Natural killer cell (primary cell): ENCODE measurements at regions not wholly inside any gene's neighbourhood (a gene's known extent, or its start where the extent isn't known, plus 50 kb on each side); places are given as distances from the start of the nearest gene placed in this dataset.

Source experiments
- ATAC-seq, 3 donors: fragments of 150-1000 bp in 2 of 3; fragments of 200-7000 bp in 1 of 3; cut with Tn5 transposase; 1 replicate in 1 of 3; 2 replicates in 2 of 3; pipeline ENCODE4 v1.10.0; 2021; ENCODE audit warnings: mild to moderate bottlenecking in 2 of 3, moderate library complexity in 2 of 3
- DNase-seq, 2 donors: peaks; one replicate each; pipeline versions ENCODE4 v3.0.0 to v3.0.0-alpha.2; 2013 to 2021; ENCODE audit warnings: mixed read lengths in 1 of 2
- H3K27ac ChIP-seq: one replicate; pipeline ENCODE4 v1.5.1; 2013; ENCODE audit warnings: mild to moderate bottlenecking, low read length
- H3K27me3 ChIP-seq: one replicate; pipeline ENCODE4 v1.6.1; 2013; ENCODE audit warnings: low read length; ENCODE audit not compliant: control insufficient read depth, insufficient read depth
- H3K36me3 ChIP-seq: one replicate; pipeline ENCODE4 v1.6.1; 2013; ENCODE audit warnings: low read length; ENCODE audit not compliant: control insufficient read depth, insufficient read depth
- H3K4me1 ChIP-seq: one replicate; pipeline ENCODE4 v1.6.1; 2013; ENCODE audit warnings: low read length; ENCODE audit not compliant: control insufficient read depth, insufficient read depth
- H3K4me3 ChIP-seq: one replicate; pipeline ENCODE4 v1.5.1; 2013; ENCODE audit warnings: low read length
- H3K9me3 ChIP-seq: one replicate; pipeline ENCODE4 v1.6.1; 2013; ENCODE audit warnings: low read length; ENCODE audit not compliant: control insufficient read depth, insufficient read depth
- H3K27ac Mint-ChIP-seq, 2 donors: one replicate each; pipeline ENCODE4 v1.8.0; 2022; ENCODE audit warnings: mild to moderate bottlenecking in 2 of 2, mixed read lengths in 2 of 2, moderate library complexity in 1 of 2
- H3K27me3 Mint-ChIP-seq, 2 donors: one replicate each; pipeline ENCODE4 v1.8.0; 2022; ENCODE audit warnings: low read depth in 2 of 2, mixed read lengths in 2 of 2
- H3K36me3 Mint-ChIP-seq: one replicate; pipeline ENCODE4 v1.8.0; 2022; ENCODE audit warnings: mixed read lengths
- H3K4me1 Mint-ChIP-seq, 2 donors: one replicate each; pipeline ENCODE4 v1.8.0; 2022; ENCODE audit warnings: mixed read lengths in 2 of 2
- H3K4me3 Mint-ChIP-seq: one replicate; pipeline ENCODE4 v1.8.0; 2022; ENCODE audit warnings: mild to moderate bottlenecking, moderate library complexity, mixed read lengths
- H3K9me3 Mint-ChIP-seq, 2 donors: one replicate each; pipeline ENCODE4 v1.8.0; 2022; ENCODE audit warnings: mixed read lengths in 2 of 2
- CTCF ChIP-seq: fragments of 200-600 bp; IDR thresholded peaks from one replicate; pipeline ENCODE4 v1.8.0; 2022; ENCODE audit warnings: antibody characterized with exemption
- WGBS: methylation state at CpG from one replicate; pipeline ENCODE4 v1.1.7; 2013; ENCODE audit warnings: missing lambda C conversion rate; ENCODE audit not compliant: insufficient coverage; 5-methylcytosine and 5-hydroxymethylcytosine counted together
- intact Hi-C: fragments of 100-400 bp; cut with micrococcal nuclease; formaldehyde crosslinking; loops from one replicate; pipeline ENCODE4 v1.14.2; 2022

- no peak overlapping the region for H3K27ac ChIP-seq
- H3K4me3 ChIP-seq: no peak overlapping the region
- H3K36me3 ChIP-seq: no peaks in the 10 kb centered on the region
- 66% methylated on average over 3 of the region's 4 CpGs for WGBS
- intact Hi-C loops: no loop called here
- Mint-ChIP-seq H3K36me3 (no peaks in the 10 kb centered on the region), H3K4me1 (no peaks in the 10 kb centered on the region), H3K4me3 (no peak overlapping the region), H3K27ac (no peak overlapping the region), H3K9me3 (no peaks in the 10 kb centered on the region), H3K27me3 (peaks cover 3 to 15% of the 10 kb centered on the region in 2 donors)
- DNase-seq (no peak), ATAC-seq (no peak)
- H3K4me1 ChIP-seq: no peaks in the 10 kb centered on the region
- TF ChIP-seq CTCF: no peak
- no peaks in the 10 kb centered on the region for H3K27me3 ChIP-seq
- no peaks in the 10 kb centered on the region for H3K9me3 ChIP-seq
Measured at GRCh38 chr20:22818636-22819035, 216.5 kb upstream of the SSTR4 start.

- no peak for DNase-seq
- H3K27me3 Mint-ChIP-seq: peaks cover 3 to 13% of the 10 kb centered on the region in 2 donors
- no peak for TF ChIP-seq CTCF
- Histone ChIP-seq H3K4me3 (no peak overlapping the region), H3K9me3 (no peaks in the 10 kb centered on the region), H3K4me1 (no peaks in the 10 kb centered on the region), H3K27me3 (no peaks in the 10 kb centered on the region), H3K27ac (no peak overlapping the region), H3K36me3 (no peaks in the 10 kb centered on the region)
- H3K36me3 Mint-ChIP-seq: no peaks in the 10 kb centered on the region
- H3K27ac Mint-ChIP-seq: no peak overlapping the region
- no peak overlapping the region for H3K4me3 Mint-ChIP-seq
- no peak for ATAC-seq
- intact Hi-C loops: no loop called here
- H3K9me3 Mint-ChIP-seq: no peaks in the 10 kb centered on the region
- H3K4me1 Mint-ChIP-seq: no peaks in the 10 kb centered on the region
- 89% methylated on average over 4 of the region's 4 CpGs for WGBS
Measured at GRCh38 chr20:22819112-22819511, 216.0 kb upstream of the SSTR4 start.

- Mint-ChIP-seq H3K9me3 (no peaks in the 10 kb centered on the region), H3K4me3 (no peak overlapping the region), H3K27me3 (peaks cover 2 to 6% of the 10 kb centered on the region in 2 donors), H3K36me3 (no peaks in the 10 kb centered on the region), H3K27ac (no peak overlapping the region), H3K4me1 (no peaks in the 10 kb centered on the region)
- Histone ChIP-seq H3K4me3 (no peak overlapping the region), H3K4me1 (no peaks in the 10 kb centered on the region), H3K36me3 (no peaks in the 10 kb centered on the region), H3K27me3 (no peaks in the 10 kb centered on the region), H3K27ac (no peak overlapping the region), H3K9me3 (no peaks in the 10 kb centered on the region)
- intact Hi-C loops: no loop called here
- DNase-seq (no peak), ATAC-seq (no peak)
- no peak for TF ChIP-seq CTCF
- WGBS: 69% methylated on average over 2 of the region's 2 CpGs
Measured at GRCh38 chr20:22819784-22820183, 215.3 kb upstream of the SSTR4 start.

GRCh38 chr20:22821081-22821727 is 213.9 kb upstream of the SSTR4 start:
- no peaks in the 10 kb centered on the region for H3K27me3 Mint-ChIP-seq
- Histone ChIP-seq H3K27ac (no peak overlapping the region), H3K4me3 (no peak overlapping the region), H3K4me1 (no peaks in the 10 kb centered on the region), H3K36me3 (no peaks in the 10 kb centered on the region), H3K27me3 (no peaks in the 10 kb centered on the region), H3K9me3 (no peaks in the 10 kb centered on the region)
- ATAC-seq (no peak), DNase-seq (no peak)
- H3K27ac Mint-ChIP-seq: no peak overlapping the region
- WGBS: 79% methylated on average over 7 of the region's 7 CpGs
- no peak overlapping the region for H3K4me3 Mint-ChIP-seq
- no peaks in the 10 kb centered on the region for H3K36me3 Mint-ChIP-seq
- TF ChIP-seq CTCF: no peak
- intact Hi-C loops: no loop called here
- no peaks in the 10 kb centered on the region for H3K9me3 Mint-ChIP-seq
- no peaks in the 10 kb centered on the region for H3K4me1 Mint-ChIP-seq
